ENCODE measurements at regions not wholly inside any gene's neighbourhood (a gene's known extent, or its start where the extent isn't known, plus 50 kb on each side); places are given as distances from the start of the nearest gene placed in this dataset.

DNA sequence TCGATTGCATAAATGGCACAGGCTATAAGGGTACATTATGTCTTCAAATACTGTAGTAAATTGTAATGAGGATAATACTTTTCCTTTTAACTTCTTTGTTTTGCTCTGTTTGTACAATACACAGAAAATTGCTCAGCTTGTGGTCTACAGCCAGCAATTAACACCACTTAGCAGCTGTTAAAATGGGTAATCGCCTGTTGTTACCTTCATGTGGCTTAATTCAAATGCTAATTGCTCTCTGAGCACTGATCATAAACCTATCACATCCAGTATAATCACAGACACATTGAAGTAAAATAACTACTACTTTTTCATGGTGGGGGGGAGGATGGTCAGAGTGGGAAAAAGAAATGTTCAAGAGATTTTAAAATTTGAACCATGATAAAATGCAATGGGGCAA is 1164.1 kb upstream of the CNTN5 start:
- H3K9me3 ChIP-seq = no peaks in the 10 kb centered on the region
- H3K36me3 ChIP-seq = no peaks in the 10 kb centered on the region
- TF ChIP-seq, protein P1, sequence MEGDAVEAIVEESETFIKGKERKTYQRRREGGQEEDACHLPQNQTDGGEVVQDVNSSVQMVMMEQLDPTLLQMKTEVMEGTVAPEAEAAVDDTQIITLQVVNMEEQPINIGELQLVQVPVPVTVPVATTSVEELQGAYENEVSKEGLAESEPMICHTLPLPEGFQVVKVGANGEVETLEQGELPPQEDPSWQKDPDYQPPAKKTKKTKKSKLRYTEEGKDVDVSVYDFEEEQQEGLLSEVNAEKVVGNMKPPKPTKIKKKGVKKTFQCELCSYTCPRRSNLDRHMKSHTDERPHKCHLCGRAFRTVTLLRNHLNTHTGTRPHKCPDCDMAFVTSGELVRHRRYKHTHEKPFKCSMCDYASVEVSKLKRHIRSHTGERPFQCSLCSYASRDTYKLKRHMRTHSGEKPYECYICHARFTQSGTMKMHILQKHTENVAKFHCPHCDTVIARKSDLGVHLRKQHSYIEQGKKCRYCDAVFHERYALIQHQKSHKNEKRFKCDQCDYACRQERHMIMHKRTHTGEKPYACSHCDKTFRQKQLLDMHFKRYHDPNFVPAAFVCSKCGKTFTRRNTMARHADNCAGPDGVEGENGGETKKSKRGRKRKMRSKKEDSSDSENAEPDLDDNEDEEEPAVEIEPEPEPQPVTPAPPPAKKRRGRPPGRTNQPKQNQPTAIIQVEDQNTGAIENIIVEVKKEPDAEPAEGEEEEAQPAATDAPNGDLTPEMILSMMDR (IDR thresholded peaks at IDR 0.05) = no peak
- no peak for DNase-seq
- no peak overlapping the region for H3K4me3 ChIP-seq
- no peak for ATAC-seq
- no peak overlapping the region for H3K27ac ChIP-seq
- no peaks in the 10 kb centered on the region for H3K4me1 ChIP-seq
- no peaks in the 10 kb centered on the region for H3K27me3 ChIP-seq (ENCODE audit: low read depth)
- intact Hi-C loops (cut with DNase I) = no loop called here

DNA sequence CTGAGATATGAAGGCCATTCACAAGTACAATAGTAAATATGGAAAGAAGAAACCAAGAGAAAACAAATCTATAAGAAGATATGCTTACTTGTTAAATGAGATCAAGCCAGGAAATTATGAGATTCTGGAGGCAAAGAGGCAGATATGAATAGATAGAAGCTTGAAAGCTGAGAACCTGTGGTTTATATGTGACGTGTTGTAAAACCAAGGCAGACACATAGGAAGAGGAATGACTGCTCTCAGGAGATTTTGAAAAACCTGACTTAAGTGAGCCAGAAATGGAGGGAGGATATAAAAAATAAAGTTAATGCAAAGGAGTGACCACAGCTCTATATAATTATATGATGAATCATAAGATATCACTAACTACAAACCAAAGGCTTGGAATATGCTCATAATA is 1160.5 kb upstream of the CNTN5 start:
- no peak for ATAC-seq

DNA sequence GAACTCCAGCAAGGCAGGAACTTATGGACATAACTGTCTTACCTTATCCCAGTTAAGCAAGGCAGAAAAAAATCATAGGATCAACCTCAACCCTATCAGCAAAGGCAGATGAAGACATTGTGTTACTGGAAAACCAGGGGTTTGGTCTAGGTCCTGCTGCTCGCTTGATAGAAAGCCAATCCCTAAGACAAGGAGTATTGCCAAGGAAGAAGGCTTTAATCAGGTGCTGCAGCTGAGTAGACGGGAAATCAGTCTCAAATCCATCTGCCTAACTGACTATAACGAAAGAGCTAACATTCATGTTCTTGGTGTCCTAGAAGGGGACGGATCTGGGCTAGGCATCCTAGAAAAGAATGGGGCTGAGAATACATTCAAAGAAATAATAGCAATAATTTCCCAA is 1158.7 kb upstream of the CNTN5 start:
- intact Hi-C loops (cut with DNase I) = no loop called here
- Histone ChIP-seq H3K4me3 (no peak overlapping the region), H3K27ac (no peak overlapping the region), H3K36me3 (no peaks in the 10 kb centered on the region), H3K27me3 (ENCODE audit: low read depth) (no peaks in the 10 kb centered on the region), H3K4me1 (no peaks in the 10 kb centered on the region), H3K9me3 (no peaks in the 10 kb centered on the region)
- no peak for ATAC-seq
- no peak for DNase-seq
- TF ChIP-seq, protein P1 (IDR thresholded peaks at IDR 0.05) = no peak

More for the DNA sequence above, 1160.5 kb upstream of the CNTN5 start:
- intact Hi-C loops (cut with DNase I) = no loop called here
- no peaks in the 10 kb centered on the region for H3K36me3 ChIP-seq
- no peaks in the 10 kb centered on the region for H3K9me3 ChIP-seq
- no peak for DNase-seq
- no peak overlapping the region for H3K4me3 ChIP-seq
- H3K27ac ChIP-seq = no peak overlapping the region
- TF ChIP-seq, protein P1 (IDR thresholded peaks at IDR 0.05) = no peak
- no peaks in the 10 kb centered on the region for H3K4me1 ChIP-seq
- H3K27me3 ChIP-seq (ENCODE audit: low read depth) = no peaks in the 10 kb centered on the region

DNA sequence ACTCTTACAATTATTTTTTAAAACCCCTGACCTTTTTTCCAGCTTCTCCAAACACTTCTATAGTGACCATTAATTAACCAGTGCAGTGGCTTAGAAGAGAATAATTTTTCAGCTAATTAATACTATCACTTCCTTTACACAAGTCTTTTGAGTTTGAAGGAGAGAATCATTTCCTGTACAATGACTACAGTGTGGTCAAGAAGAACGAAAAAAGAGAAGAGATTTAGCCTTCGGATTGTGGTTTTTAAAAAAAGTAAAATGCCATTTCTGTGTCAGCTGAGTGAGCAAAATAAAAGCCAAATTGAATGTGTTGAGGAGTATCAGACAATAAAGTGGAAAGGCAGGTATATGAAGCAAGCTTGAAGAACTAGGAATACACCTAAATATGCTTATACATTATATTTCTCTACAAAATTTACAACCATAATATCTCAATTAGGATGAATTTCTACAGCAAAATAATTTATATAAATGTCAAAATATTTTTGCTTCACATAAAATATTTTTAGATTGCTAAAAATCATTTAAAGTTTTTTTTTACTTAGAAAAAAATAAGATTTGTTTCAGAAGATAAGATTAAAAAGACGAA is 1155.2 kb upstream of the CNTN5 start:
- no peak overlapping the region for H3K27ac ChIP-seq
- DNase-seq (no peak), ATAC-seq (no peak)
- intact Hi-C loops (cut with DNase I) = no loop called here
- H3K27me3 ChIP-seq (ENCODE audit: low read depth) = no peaks in the 10 kb centered on the region
- H3K4me1 ChIP-seq = no peaks in the 10 kb centered on the region
- no peaks in the 10 kb centered on the region for H3K36me3 ChIP-seq
- H3K4me3 ChIP-seq = no peak overlapping the region
- TF ChIP-seq, protein P1 (IDR thresholded peaks at IDR 0.05) = no peak
- no peaks in the 10 kb centered on the region for H3K9me3 ChIP-seq

DNA sequence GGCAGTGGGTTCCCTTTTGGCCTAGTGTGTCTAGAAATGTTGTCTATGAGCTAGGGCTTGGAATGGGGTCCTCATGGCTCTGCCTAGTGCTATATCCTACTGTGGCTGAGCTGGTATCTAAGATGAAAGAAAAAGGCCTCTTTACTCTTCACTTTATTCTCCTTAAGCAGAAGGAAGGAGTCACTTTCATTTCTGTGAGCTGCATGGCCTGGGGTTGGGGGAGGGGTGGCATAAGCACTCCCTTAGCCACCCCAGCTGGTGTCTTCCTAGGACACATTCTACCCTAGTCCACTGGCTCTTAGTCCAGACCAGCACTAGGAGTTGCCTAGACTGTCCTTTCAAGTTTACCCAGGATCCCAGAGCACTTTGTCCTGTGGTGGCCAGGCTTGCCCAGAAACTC is 1148.9 kb upstream of the CNTN5 start:
- H3K36me3 ChIP-seq = no peaks in the 10 kb centered on the region
- H3K9me3 ChIP-seq = no peaks in the 10 kb centered on the region
- ATAC-seq = no peak
- H3K27me3 ChIP-seq (ENCODE audit: low read depth) = no peaks in the 10 kb centered on the region
- no peaks in the 10 kb centered on the region for H3K4me1 ChIP-seq
- no peak overlapping the region for H3K4me3 ChIP-seq
- TF ChIP-seq, protein P1 (IDR thresholded peaks at IDR 0.05) = no peak
- no peak overlapping the region for H3K27ac ChIP-seq
- intact Hi-C loops (cut with DNase I) = no loop called here
- no peak for DNase-seq

DNA sequence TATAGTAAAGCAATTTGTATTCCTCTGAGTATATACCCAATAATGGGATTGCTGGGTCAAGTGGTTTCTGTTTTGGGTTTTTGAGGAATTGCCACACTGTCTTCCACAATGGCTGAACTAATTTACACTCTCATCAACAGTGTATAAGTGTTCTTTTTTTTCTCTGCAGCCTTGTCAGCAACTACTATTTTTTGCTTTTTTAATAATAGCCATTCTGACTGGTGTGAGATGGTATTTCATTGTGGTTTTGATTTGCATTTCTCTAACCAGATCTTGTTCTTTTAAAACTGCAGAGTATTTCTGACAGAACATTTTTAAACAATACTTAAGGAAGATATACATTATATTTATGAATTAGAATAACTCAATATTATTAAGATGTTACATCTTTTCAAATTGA is 1140.5 kb upstream of the CNTN5 start:
- no peak for ATAC-seq
- Histone ChIP-seq H3K4me3 (no peak overlapping the region), H3K27me3 (ENCODE audit: low read depth) (no peaks in the 10 kb centered on the region), H3K27ac (no peak overlapping the region), H3K9me3 (peaks cover 11% of the 10 kb centered on the region), H3K4me1 (no peaks in the 10 kb centered on the region), H3K36me3 (no peaks in the 10 kb centered on the region)
- DNase-seq = no peak
- TF ChIP-seq, protein P1 (IDR thresholded peaks at IDR 0.05) = no peak
- intact Hi-C loops (cut with DNase I) = no loop called here
